NCI-H748 (cell line): ENCODE measurements at regions not wholly inside any gene's neighbourhood (a gene's known extent, or its start where the extent isn't known, plus 50 kb on each side); places are given as distances from the start of the nearest gene placed in this dataset.
A peak's percentile ranks its signal among the peaks of the same experiment; 100 is the strongest.

Experiments
- DNase-seq: peaks from one replicate; lab custom pipeline; 2025; ENCODE audit not compliant: unreplicated experiment; lab: John Stamatoyannopoulos, UW

DNA sequence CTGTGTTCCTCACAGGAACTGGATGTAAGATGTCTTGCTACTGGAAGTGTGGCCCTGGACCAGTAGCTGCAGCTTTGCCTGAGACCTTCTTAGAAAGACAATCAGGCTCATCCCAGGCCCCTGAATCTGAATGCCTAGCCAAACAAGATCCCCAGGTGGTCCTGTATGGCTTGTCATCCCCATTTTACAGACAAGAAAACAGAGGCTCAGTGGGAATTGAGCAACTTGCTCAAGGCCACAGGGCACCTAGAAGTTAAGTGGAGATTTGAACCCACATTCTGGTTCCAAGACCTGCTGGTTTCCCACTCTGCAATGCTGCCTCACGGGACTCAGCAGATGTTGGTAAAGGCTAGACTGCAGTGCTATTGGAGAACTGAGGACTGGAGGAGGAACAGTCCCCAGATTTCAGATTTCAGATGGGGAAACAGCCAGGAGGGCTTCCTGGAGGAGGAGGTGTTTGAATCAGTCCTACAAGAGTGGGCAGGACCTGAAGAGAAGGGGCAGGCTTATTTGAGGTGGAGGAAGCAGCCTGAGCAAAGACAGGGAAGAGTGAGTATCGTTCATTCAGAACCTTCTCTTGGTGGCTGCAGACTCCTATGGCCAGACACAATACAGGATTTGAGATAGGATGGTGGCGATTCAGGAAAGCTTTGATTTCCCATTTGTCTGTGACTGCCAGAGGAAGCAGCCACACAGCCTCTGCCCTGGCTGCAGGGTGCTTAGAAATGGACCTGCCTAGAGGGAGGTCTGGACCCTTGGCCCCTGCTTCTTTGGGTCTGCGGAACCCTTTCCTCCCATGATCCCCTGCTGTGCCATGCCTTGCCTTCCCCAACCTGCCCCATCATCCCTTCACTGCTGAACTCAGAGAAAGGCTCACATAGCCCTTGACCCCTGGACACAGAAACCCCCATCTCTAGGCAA is 233.4 kb upstream of the NLRP1 start:
- DNase-seq: no peak

DNA sequence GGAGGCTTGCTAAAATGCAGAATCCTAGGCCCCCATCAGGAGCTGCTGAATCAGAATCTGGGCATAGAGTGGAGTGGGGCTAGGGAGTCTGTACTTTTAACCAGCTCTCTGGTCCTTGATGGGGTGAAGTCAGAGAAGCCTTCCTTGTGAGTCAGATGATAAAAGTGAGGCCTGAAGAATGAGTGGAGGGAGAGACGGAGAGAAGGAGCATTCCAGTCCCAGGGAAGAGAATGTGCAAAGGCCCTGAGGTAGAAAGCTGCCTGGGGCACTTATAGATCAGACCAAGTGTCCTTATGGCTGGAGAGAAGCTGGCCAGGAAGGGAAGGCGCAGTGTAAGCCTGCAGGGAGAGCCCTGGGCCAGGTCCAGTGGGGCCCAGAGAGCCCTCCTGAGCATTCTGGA is 235.1 kb upstream of the NLRP1 start:
- DNase-seq: no peak

DNA sequence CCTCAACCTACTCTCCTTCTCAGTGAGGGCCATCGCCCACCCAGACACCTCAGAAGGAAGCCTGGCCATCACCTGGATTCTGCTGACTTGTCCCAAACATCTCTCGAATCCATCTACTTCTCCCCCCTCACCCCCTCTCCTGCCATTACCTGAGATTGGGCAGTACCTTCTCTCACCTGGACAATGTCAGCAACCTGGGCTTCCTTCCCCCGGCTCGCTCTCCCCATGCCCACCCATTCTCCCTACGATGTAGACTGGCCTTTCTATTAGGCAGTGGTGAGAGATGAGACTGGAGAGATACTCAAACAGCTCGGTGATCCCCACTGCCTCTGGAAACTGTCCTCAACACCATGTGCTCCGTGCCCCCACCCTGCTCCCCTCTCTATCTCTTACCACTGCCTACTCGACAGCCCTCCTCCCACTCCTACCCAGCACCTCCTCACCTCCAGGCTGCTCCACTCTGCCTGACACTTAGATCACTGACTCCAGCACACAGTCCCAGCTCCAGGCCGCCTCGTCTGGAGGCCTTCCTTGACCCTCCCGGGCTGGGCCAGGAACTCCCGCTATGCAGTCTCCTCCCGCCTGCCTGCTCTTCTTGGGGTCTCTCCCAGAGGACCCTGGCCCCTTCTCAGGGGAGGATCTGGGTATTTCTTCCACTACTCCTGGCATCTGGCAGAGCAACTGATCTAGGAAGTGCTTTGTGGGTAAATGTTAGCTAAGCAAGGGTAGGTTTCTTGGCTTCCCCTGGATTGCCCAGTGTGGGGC is 235.8 kb upstream of the NLRP1 start:
- no peak for DNase-seq

DNA sequence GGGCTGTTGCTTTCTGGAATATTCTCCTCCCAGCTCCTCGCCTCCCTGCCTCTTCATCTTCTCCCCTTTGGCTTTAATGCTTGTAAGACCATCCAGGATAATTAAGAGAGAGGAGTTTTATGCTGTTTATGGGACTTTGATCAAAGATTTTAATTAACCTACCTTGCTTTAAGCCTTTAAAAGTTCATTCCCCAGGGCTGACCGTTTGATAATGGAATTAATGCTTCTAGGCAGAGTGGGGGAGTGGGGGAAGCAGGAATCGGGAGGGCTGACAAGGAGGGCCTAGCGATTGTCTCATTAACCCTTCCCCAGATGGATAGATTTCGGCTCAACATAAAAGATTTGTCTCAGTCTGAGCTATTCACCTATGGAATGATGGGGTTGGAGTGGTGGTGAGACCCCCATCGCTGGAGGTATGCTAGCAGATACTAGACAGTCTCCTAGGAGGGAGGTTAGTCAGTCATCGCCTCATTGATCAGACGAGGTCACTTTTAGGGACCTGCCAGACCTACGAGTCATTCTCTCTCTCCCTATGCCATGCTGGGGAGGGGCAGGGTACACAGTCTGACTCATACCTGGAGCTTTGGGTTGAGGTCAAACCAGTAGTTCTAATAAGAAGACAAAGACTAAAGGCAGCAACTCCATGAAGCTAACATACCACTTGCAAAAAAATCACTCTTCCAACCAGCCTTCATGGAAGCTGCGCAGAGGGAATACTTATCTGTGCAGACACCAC is 236.6 kb upstream of the NLRP1 start:
- DNase-seq: no peak

DNA sequence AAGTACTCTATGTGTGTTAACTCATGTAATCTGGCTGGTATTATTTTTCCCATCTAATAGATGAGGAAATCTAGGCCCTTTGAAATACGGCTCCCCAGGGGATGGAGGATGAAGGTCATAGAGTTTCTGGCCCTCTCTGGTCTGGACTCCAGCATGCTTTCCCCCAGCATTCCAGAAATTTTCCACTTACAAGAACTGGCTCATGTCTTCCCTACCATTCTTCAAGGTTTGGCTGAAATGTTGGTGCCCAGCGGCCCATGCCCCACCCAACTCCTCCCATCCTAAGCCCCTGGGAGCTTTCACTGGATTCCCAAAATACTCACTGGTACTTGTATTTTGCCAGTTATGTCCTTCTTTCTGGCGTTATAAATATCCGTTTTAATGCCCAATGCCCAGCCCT is 237.5 kb upstream of the NLRP1 start:
- DNase-seq: no peak

- no peak for DNase-seq
Measured at GRCh38 chr17:5822281-5823060, 238.2 kb upstream of the NLRP1 start.

DNA sequence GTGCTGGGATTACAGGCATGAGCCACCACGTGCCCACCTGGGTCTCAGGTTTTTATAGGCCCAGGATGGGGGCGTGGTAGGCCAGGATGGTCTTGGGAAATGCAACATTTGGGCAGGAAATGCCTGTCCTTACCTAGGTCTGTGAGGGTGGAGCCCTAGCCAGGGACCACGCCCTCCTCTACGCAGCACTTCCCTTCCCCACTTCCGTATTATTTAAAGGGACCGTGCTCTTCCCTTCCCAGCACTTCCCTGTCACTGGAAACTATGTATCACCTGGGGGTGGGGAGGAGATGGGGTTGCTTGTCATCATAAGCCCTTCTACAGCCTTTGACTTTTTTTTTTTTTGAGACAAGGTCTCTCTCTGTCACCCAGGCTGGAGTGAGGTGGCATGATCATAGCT is 238.9 kb upstream of the NLRP1 start:
- DNase-seq: peak; percentile 25

GRCh38 chr17:5825717-5826330 is 241.5 kb upstream of the NLRP1 start:
- no peak for DNase-seq

DNA sequence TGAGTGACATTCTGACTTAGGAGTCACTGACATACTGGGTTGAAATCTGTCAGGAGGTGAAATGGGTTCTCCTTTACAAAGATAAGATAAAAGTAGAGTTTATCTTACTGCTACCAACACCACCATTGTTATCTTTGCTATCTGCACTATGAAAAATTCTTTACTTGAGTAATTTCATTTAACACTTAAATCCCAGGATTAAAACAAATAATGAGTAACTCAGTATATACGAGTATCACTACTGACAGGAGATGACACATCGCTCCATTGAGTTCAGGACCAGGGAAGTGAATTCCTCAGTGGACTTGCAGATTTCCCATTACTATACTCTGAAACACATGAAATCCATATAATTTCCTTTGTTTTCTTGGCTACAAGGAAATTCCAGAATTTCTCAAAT is 242.1 kb upstream of the NLRP1 start:
- no peak for DNase-seq

GRCh38 chr17:5830921-5831320 is 239.3 kb upstream of the WSCD1 start:
- DNase-seq: no peak

GRCh38 chr17:5832886-5833285 is 237.3 kb upstream of the WSCD1 start:
- DNase-seq: peak; percentile 99

DNA sequence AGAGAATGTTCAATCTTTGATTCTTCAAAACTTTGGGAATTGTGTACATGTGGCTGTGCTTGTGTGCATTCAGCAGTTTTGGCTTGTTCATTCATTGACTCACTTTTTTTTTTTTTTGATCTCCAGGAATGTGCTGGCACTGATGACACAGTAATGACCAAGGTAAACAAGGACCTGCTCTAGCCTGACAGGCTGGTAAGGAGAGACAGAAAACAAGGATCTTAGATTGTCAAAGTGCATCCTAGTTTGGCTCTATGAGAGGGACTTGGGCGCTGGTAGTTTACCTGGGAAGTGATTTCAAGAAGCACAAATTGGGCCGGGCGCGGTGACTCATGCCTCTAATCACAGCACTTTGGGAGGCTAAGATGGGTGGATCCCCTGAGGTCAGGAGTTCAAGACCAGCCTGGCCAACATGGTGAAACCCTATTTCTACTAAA is 233.1 kb upstream of the WSCD1 start:
- no peak for DNase-seq

DNA sequence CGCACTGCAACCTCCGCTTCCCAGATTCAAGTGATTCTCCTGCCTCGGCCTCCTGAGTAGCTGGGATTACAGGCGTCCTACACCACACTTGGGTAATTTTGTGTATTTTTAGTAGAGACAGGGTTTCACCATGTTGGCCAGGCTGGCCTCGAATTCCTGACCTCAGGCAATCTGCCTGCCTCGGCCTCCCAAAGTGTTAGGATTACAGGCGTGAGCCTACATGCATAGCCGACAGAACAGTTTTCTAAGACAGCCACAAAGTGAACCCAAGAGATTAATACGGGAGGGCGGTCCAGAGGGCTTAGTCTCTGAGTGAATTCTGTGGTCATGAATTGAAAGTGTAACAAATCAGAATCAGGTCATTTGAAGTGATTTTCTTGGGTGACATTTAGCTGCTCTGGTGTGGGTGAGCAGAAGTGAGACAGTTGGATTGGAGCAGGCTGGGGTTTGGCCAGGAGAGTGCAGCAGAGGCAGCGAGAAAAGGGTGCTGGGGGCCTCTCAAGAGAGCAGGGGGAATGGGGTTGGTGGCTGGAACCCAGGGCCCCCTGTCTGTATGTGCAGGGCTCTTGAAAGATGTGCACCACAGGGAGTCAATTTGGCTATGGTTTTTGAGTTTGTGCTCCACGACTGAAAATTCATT is 231.4 kb upstream of the WSCD1 start:
- DNase-seq: peak; percentile 24

DNA sequence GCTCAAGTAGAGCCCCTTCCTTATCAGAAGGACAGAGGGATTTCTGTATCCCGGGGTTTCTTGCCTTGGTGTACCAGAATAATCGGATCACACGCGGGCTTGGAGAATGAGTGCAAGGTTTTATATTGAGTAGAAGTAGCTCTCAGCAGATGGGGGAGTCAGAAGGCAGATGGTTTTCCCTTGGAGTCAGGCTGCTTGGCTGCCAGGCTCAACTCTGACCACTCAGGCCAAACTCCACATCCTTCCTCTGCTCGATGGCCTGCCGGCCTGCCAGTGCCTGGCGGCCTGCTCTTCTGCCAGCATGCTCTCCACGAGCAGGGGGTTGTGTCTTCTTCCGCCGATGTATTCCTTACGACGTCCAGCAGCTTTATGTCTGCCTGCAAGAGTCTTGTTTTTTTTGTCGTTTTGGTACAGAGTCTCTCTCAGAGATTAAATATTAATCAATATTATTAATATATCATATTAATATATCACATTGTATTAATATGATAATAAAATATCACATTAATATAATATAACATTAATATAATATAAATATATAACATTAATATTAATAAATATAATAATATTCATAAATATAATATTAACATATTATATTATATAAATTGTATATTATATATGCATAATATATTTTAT is 229.2 kb upstream of the WSCD1 start:
- peak; percentile 24 for DNase-seq

- peak; percentile 51 for DNase-seq
Measured at GRCh38 chr17:5841862-5842261, 228.3 kb upstream of the WSCD1 start.

DNA sequence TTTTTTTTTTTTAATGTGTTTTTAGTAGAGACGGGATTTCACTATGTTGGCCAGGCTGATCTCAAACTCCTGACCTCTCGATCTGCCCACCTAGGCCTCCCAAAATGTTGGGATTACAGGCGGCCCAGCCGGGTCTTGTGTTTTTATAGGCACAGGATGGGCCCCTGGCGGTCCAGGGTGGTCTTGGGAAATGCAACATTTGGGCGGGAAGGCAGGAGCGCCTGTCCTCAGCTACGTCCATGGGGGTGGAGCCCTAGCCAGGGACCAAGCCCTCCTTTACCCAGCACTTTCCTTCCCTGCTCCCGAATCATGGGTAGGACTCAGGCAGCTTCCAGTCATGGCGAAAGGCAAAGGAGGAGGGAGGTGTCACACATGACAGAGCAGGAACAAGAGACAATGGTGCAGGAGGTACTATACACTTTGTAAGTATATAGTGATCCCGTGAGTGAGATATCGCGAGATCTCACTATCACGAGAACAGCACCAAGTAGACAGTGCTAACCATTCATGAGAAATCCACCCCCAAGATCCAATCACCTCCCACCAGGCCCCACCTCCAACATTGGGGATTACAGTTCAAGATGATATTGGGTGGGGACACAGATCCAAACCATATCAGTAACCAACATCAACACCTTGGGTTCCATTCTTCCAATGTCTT is 226.7 kb upstream of the WSCD1 start:
- no peak for DNase-seq

DNA sequence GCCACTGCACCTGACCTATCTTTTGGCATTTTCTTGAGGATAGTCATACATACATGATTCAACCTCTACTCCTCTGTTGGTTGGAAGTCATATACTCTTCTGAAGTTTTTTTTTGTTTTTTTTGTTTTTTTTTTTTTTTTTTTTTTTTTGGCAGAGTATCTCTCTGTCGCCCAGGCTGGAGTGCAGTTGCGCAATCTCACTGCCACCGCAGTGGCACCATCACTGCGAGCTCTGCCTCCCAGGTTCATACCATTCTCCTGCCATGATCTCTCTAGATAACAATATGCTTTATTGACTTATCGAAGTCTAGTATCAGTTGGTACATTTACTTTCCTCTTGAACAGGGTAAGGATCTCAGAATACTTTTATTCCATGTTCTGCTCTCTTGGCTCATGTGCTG is 224.2 kb upstream of the WSCD1 start:
- DNase-seq: no peak

DNA sequence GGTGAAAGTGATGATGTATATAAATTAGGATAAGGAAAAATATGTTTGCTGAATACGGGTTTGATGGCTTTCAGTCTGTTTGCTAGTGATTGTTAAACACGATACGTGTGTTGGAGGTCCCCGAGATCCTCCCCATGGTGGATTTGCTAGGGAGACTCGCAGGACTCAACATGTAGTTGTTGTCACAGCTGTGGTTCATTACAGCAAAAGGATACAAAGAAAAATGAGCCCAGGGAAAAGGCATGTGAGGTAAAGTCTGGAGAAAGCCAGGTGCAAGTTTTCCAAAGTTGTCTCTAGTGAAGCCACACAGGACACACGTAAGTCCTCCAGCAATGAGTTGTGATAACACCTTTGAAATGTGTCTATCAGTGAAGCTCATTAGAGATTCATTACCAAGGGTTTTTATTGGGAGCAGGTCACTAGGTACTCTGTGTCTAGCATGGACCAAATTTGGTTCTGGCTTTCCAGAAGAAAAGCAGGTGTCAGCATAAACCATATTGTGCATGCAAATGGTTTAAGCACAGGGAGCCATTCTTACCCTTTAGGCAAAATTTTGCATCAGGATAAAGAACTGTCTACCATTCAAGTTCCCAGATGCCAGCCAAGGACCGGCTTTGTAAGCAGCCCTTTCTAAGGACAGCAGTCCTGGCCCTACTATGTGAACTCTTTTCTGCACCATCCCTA is 215.2 kb upstream of the WSCD1 start:
- DNase-seq: no peak
